ENCODE measurements at regions not wholly inside any gene's neighbourhood (a gene's known extent, or its start where the extent isn't known, plus 50 kb on each side); places are given as distances from the start of the nearest gene placed in this dataset.

DNA sequence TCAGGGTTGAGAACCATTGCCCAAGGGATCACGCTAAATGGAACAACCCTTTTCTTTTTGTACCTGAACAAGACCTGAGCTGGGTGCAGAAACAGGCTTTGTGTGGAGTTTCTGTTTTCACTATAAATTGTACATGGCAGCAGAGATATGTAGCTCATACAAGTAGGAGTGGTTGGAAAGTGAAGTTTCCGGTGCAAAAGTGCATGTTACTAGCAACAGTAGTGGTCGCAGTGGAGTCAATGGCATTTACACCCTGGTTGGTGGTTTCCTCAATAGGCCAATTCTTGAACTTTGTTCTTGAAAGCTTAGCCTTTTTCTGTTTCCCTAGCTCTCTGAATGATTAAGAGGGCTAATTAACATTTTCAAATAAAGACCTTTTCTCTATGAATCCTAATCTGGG, 170.7 kb downstream of the NEBL start:
- no peak for DNase-seq (ENCODE audit: low spot score)

DNA sequence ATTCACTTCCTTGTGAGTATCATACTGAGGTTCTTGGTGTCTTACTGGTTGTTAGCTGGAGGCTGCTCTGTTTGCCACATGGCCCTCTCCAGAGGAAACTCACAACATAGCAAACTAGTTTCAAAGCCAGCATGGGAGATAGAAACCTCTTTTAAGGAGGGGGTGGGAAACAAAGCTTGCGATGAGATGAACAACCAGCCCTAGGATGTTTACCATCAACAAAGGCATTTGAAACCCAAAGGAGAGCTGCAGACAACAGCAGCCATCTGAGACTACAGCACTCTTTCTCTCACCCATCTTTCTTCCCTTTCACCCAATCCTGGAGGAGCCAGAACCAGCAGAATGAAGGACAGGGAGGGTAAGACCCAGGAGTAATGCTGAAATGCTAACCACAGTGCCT, 182.1 kb downstream of the NEBL start:
- DNase-seq (ENCODE audit: low spot score), result no peak

DNA sequence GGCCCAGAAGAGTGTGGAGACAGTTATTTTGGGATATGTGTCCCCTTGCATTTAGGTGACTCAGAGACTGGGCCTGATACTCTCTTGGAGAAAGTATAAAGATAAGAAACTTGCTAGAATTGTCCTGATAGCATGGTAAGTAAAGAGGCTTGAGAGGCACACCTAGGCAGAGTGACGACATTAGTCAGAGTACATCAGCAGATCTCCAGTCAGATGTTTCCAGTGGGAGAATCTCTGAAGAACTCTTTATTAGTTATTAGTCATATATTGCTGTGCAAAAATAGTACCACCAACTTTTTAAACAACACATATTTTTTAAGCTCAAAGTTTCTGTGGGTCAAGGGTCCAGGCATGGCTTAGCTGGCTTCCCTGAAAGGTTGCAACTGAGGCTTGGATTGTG, 182.6 kb downstream of the NEBL start:
- no peak for DNase-seq (ENCODE audit: low spot score)

DNA sequence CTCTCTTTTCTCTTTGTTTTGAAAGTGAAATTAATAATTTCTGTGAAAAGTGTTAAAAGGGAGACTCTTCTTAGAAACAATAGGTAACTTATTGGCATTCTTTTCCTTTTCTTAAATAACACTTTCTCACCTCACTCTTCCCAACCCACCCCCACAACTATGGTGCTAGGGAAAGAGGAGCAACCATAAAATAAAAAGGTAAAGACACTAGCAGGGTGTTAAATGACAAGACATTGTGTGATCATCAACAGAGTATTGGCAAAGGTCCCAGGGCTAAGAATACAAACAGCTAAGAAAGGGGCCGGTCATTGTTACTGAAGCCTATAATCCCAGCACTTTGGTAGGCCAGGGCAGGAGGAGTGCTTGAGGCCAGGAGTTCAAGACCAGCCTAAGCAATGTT, 183.7 kb downstream of the NEBL start:
- no peak for DNase-seq (ENCODE audit: low spot score)

DNA sequence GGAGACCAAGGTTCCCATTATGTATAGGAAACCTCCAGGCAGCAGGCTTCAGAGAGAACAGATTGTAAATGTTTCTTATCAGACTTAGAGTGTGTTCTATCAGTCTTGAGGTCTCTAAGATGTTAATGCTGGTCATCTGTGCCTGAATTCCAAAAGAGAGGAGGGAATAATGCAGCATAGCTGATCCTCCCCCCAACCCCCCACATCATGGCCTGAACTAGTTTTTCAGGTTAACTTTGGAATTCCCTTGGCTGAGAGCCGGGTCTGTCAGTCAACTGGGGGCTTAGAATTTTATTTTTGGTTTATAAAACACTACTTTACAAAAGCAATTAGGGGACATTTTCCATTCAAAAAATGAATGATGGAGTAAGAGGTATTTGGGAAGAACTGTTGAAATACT, 184.3 kb downstream of the NEBL start:
- no peak for DNase-seq (ENCODE audit: low spot score)

DNA sequence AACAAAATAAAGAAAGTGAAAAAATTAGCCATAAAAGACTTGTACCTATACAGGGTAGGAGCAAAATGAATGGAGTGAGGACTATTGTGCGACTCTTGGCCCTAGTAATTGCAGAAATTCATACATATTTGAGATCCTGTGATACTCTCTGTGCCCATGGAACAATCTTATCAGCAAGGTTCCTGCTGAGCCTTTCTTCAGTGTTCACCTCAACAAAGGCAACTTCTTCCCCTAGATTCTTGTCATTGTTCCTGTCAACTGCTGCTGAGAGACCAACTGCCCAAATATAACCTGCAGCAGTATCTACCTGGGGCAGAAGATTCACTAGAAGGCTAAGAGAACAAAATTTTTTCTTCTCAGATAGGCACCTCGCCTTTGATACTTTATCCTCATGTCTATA, 187.4 kb downstream of the NEBL start:
- no peak for DNase-seq (ENCODE audit: low spot score)

DNA sequence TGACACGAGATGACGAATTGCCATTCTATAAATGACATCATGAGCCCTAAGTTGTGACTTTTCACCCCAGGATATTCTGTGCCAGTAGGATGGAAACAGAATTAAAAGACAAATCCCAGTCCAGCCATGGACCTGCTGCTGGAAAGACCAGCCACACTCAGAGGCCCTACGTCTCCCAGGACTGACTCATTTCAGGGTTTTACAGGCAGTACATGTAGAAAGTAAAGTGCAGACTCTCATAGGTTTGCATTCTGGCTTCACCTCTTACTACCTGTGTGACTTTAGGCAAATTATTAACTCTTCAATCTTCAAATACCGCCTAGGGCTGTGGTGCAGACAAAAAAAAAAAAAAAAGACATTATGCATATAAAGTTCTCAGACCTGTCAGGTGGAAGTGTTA, 188.8 kb downstream of the NEBL start:
- DNase-seq (ENCODE audit: low spot score), result no peak

DNA sequence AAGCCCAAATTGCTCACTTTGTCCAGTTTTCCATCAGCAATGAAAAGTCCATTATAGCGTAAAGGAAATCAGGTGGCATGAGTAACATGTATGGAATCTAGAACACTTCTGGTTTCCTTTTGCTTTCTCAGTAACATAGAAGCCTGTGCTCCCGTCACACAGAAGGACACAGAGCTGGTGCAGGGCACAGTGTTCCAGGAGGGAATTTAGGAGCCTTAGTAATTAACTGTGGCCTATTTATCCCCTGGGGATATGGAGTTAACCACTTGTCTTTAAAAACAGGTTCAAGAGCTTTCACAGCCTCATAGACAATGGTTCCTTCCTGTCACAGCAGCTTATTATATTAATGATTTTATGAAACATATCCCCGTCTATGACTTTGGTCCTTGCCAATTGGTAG, 189.9 kb downstream of the NEBL start:
- no peak for DNase-seq (ENCODE audit: low spot score)

DNA sequence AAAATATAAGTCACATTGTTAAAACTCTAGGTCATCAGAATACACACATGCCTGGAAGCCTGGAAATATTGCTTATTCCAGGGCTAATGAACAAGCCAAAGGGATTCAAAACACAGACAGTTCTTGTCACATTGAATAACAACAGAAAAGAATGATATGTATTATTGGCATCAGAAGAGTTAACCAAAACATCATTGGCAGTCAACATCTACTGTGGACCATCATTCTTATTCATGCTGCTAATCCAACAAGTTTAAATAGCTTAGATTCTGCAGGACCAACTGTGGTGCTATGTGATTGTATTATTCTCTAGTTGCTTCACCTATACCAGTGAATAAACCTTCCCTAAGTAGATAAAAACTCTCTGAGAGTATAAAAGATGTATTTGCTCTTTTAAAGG, 198.3 kb downstream of the NEBL start:
- no peak for DNase-seq (ENCODE audit: low spot score)

DNA sequence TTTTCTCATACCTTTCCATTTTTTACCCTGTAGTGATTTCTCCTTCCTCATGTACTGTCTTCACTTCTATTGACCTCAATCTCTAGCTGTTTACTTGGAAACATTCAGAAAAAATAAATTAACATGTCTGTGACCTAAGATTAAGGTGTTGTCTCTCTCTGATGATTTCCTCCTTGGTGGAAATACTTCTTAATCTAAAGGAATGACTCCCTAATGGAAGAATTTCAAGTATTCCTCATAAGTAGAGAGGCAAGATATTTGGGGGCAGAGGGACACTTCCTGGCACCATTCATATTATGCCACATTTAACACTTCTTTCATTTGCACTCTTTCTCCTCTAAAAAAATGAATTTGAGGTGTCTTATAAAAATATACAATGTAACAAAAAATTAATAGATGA, 202.8 kb downstream of the NEBL start:
- no peak for DNase-seq (ENCODE audit: low spot score)

DNA sequence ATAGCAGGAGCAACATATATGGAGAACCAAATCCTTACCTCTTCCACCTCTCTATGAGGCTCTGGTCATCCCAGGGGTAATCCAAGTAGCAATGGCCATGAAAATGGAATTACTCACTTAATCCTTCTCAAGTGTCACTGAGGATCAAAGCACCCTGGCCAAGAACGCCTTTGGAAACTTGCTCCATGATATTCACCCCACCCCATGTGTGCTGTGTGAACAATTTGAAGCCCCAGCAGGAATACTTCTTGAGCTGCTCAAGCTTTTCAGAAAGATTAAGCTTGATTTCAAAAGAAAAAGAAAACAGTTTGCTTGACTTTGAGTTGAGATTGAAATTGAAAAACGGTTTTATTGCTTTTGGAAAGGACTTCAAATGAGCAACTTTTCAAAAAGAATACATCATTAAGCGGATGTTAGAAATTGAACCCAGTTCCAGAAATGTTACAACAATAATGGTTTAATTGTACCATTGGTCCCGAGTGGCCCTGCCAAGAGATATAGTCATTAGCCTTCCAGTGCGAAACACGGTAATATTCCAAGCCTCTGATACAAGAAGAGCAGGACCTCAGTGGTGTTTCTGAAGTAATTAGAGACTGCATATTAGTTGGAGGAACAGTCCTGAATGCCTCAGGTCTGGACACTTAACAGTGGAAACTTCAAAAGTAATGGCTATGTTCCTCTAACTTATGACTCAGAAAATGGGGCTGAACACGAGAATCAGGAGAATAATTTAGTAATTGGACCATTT, 208.1 kb downstream of the NEBL start:
- DNase-seq (ENCODE audit: low spot score), result no peak

DNA sequence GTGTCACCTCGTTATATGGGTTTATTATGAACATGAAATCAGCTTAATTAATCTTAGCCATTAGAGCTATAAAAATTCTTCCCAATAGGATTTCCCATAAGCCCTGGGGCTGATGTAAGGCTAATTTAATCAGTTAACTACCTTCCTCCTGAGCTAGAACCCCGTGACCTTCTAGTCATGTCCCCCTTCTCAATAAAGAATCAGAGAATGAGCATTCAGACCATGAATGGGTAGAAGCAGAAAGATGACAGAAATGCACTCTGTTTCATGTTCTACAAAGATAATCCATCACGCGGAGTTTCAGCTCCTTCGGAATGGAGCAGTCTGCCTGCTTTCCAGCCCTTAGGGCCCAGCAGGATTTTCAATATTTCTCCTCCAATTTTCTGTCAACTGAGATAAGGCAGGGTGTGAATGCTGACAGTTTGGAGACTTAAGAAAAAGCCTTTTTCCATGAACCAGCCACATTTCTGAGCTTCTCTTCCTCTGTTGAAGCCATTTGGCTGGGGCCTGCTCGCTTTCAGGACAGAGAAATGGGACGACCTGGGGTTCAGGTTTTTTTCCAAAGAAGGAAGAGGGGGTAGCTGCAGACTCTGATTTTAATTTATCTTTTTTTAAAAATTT, 211.0 kb downstream of the NEBL start:
- no peak for DNase-seq (ENCODE audit: low spot score)

DNA sequence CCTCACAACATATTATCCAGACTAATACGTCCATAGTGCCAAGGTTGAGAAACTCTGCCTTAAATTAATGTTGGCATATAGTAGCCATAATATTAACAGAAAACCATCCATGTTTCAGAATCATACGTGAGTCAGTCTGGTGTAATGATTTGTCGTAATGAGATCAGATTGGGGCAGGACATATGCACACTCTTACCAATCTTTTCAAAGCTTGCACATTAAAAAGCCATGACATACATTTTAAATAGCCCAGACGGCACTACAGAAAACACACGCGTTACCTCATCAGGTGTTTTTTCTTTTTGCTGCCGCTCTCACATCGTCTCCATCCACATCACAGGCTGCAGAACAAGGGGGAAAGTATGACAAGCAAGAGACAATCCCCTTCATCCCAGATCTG, 211.6 kb downstream of the NEBL start:
- no peak for DNase-seq (ENCODE audit: low spot score)

DNA sequence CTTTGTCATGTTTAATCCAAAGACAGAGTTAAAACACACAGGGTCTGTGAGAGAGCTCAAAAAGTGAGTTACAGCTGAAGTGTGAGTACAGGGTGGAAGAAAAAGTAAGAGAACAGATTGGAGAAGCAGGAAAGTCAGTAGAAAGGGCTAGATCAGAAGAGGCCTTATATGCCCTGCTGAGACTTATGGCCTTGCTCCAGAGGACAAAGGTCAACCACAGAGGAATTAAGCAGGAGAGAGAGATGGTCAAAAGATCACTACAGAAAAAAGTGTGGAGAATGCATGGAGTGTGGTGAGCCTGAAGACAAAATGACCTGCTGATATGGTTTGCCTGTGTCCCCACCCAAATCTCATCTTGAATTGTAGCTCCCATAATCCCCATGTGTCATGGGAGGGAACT, 213.8 kb downstream of the NEBL start:
- no peak for DNase-seq (ENCODE audit: low spot score)

DNA sequence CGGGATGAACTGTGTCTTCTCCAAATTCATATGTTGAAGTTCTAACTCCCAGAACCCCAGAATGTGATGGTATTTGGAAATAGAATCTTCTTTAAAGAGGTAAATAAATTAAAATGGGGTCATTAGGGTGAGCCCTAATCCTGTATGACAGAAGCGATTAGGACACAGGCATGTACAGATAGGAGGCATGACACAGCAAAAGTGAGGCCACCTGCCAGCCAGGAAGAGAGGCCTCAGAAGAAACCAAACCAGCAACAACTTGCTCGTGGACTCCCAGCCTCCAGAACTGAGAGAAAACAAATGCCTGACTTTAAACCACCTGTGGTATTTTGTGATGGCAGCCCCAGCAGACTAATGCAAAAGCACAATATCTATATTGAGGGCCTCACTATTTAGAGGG, 214.3 kb downstream of the NEBL start:
- DNase-seq (ENCODE audit: low spot score), result no peak

DNA sequence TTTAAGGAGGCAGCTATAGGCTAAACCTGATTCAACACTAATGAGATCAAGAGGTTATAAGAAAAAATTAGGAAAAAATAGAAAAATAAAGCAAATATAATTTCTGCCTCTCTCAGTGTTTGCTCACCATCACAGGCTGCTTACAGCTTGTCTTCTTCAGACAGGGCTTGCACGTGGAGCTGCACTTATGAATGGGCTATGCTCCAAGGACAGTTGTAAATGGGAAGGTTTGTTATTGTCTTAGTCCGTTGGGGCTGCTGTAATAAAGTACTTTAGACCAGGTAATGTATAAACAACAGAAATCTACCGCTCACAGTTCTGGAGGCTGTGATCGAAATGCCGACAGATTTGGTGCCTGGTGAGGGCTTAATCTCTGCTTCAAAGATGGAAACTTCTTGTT, 219.8 kb downstream of the NEBL start:
- DNase-seq (ENCODE audit: low spot score), result no peak

DNA sequence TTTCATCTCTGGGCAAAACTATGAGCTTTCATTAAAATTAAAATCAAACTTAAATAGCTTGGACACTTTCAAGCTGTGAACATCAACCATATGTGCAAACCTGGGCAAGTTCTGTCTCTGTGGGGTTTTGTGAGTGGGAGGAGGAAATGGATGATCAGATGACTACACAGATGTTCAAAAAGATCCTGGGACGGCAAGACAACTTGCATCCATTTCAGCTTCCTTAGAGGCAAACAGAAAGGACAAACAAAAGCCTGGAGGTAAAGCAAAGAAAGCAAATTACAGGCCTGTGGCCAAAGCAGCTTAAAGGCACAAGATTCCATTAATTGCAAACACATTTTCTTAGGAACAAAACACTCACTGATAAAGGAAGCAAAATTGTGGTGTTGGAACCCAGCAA, 222.2 kb downstream of the NEBL start:
- no peak for DNase-seq (ENCODE audit: low spot score)

DNA sequence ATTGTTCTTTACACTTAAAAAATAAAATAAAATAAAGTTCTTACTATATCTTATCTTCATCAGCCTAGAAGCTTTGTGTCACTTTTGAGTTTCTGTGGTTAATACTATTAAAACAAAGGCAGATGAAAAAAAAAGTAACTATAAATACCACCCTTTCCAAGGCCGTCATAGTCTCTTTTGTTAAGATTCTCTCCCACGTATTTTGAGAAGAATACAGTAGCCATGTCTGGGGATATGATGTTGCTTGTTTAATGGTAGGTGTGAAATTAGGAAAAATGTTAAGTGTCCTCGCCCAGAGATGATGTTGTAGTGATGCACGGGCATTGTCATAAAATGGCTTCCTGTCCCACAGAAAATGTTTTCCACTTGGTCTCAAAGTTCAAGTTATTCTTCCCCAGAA, 223.9 kb downstream of the NEBL start:
- no peak for DNase-seq (ENCODE audit: low spot score)

DNA sequence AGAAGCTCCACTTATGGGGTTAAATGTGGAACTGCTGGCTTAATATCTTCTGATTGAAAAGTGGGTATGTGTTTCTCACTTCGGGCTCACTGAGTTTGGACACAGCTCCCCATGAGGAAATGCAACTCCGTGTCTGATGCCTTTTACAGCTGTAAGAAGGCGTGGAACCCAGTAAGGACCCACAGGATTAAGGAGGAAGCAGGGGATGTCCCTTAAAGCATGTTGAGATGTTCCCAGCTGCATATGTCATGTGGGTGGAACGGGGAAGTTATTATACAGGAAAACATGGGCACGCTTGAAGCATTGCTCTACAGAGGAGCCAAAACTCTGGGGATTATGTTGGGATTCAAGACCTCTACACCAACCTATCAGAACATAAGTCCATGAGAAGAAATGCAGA, 224.4 kb downstream of the NEBL start:
- no peak for DNase-seq (ENCODE audit: low spot score)

DNA sequence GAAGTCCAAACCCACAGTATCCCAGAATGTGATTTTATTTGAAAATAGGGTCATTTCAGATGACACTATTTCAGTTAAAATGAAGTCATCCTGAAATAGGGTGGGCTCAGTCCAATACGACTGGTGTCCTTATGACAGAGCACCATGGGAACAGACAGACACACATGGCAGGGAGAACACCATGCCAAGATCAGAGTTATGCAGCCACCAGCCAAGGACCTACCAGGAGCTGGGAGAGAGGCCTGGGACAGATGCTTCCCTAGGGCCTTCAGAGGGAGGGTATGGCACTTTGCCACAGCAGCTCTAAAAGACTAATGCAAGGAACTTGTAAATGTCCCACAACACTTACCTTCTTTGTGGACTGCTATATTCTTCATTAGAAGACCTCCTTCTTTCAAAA, 226.5 kb downstream of the NEBL start:
- no peak for DNase-seq (ENCODE audit: low spot score)

DNA sequence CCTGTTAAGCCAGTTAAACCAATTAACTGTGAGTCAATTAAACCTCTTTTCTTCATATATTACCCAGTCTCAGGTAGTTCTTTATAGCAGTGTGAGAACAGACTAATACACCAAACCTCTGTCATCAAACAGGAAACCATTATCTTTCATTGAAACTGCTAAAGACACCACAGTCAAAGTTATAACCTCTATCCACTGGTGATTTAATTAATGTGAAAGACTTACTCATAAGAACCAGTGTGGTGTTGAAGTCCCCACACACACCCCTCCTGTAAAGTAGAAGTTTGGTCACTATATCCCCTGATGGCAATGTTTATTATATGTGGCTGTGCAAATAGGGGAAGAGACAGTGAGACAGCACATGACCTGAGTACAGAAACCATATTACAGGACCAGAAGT, 228.1 kb downstream of the NEBL start:
- DNase-seq (ENCODE audit: low spot score), result no peak

DNA sequence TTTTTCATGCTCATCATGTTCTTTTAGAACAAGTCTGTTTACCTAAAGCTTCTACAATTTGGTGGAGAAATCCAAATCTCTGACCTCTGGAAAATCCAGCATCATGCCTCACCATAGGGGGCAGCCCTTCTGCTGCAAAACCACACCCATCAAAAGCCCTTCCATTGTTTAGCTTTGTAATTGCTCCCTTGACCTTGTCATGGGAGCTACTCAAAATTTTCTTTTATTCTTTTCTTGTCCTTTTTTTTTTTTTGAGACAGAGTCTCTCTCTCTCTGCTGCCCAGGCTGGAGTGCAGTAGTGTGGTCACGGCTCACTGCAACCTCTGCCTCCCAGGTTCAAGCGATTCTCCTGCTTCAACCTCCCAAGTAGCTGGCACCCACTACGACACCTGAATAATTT, 234.4 kb downstream of the NEBL start:
- no peak for DNase-seq (ENCODE audit: low spot score)

DNA sequence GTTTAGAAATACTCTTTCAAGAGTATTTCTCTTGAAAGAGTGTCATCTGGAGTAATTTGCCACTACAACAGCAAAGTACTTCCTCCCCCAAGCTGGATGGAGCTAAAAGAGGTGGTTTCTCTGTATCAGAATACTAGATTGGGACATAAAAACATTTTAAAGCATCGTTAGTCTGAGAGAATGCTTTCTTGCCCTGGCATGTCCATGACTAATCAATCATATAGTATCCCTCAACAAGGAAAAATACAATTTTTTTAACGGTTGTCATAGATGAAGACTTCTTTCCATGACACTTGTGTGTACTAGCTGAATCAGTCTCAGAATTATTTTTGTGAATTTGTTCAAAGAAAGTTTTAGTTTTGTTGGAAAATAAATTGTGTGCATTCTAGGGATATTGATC, 237.9 kb downstream of the NEBL start:
- DNase-seq (ENCODE audit: low spot score), result no peak

DNA sequence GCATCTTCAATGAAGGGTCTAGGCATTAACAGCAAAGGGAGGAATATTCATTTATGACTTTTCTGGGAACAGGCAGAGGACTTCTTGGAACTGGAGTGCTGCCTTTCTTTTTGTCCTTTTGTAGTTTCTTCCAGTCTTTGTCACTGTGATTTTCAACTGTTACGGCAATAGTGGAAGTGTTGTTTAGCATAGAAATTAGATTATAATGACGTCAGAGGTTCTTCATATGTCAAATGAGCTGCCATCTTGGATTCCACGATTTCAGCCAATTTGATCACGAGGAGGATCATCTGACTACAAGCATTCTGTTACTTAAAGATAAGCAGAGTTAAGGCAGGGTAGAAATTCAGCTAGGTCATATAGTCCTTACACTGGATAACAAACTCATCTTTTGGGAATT, 239.0 kb downstream of the NEBL start:
- no peak for DNase-seq (ENCODE audit: low spot score)
